BJ (cell line): ENCODE measurements at regions not wholly inside any gene's neighbourhood (a gene's known extent, or its start where the extent isn't known, plus 50 kb on each side); places are given as distances from the start of the nearest gene placed in this dataset.

ENCODE experiments used
- CTCF ChIA-PET: fragments of 350-600 bp; formaldehyde crosslinking; extraction: SDS; loops from one replicate; lab custom pipeline; 2021; ENCODE audit warnings: antibody characterized with exemption, inconsistent platforms; lab: Yijun Ruan, JAX
- POLR2A ChIA-PET: fragments of 300-600 bp; sonication (Branson Sonifier 250); formaldehyde crosslinking; extraction: SDS; loops from one replicate; lab custom pipeline; 2021; ENCODE audit warnings: antibody characterized with exemption; lab: Charles Lee
- DNase-seq: peaks from one replicate; pipeline ENCODE4 v3.0.0-alpha.2; 2011; ENCODE audit warnings: low read depth
- H3K27me3 ChIP-seq: 2 replicates; pipeline ENCODE4 v1.6.0; 2011; ENCODE audit warnings: low read length; ENCODE audit not compliant: control insufficient read depth, insufficient read depth
- H3K36me3 ChIP-seq: 2 replicates; pipeline ENCODE4 v1.5.1; 2011; ENCODE audit warnings: low read length; ENCODE audit not compliant: control insufficient read depth, insufficient read depth
- H3K4me3 ChIP-seq: 2 replicates; pipeline ENCODE4 v1.5.1; 2011; ENCODE audit warnings: low read depth, mild to moderate bottlenecking, control low read depth, low read length
- TF ChIP-seq, protein P1 (sequence below): IDR thresholded peaks from 2 replicates; pipeline ENCODE4 v1.5.1; 2011; ENCODE audit warnings: low read depth, mild to moderate bottlenecking, control low read depth, inconsistent platforms, low read length, moderate library complexity; ENCODE audit not compliant: insufficient read depth

DNA sequence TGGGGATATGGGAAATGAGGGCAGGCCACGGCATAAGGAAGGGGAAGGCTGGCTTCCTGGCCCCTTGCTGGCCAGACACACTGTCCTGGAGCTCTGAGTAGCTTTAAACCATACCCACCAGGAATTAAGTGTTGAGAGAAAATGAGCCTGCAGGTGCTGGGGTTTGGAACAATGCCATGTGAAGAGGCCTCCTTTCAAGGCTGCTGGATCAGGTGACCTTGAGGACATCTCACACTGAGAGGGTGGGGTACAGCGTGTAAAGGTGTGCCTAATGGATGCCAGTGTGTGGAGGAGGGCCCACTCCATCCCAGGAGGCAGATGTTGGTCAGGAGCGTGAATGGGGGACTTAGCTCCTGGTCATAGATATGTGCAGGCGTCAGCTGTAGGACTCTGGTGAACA, 74.8 kb upstream of the MLN start:
- CTCF ChIA-PET = interaction anchor here (1.7 kb wide), 1 partner anchor 10 kb away, joined by 3 read pairs; no protein-coding TSS in a partner anchor
- peaks cover 9% of the 10 kb centered on the region for H3K27me3 ChIP-seq
- TF ChIP-seq, protein P1, sequence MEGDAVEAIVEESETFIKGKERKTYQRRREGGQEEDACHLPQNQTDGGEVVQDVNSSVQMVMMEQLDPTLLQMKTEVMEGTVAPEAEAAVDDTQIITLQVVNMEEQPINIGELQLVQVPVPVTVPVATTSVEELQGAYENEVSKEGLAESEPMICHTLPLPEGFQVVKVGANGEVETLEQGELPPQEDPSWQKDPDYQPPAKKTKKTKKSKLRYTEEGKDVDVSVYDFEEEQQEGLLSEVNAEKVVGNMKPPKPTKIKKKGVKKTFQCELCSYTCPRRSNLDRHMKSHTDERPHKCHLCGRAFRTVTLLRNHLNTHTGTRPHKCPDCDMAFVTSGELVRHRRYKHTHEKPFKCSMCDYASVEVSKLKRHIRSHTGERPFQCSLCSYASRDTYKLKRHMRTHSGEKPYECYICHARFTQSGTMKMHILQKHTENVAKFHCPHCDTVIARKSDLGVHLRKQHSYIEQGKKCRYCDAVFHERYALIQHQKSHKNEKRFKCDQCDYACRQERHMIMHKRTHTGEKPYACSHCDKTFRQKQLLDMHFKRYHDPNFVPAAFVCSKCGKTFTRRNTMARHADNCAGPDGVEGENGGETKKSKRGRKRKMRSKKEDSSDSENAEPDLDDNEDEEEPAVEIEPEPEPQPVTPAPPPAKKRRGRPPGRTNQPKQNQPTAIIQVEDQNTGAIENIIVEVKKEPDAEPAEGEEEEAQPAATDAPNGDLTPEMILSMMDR = no peak
- POLR2A ChIA-PET = no interaction called here
- no peaks in the 10 kb centered on the region for H3K36me3 ChIP-seq
- H3K4me3 ChIP-seq = no peak overlapping the region
- DNase-seq = no peak

DNA sequence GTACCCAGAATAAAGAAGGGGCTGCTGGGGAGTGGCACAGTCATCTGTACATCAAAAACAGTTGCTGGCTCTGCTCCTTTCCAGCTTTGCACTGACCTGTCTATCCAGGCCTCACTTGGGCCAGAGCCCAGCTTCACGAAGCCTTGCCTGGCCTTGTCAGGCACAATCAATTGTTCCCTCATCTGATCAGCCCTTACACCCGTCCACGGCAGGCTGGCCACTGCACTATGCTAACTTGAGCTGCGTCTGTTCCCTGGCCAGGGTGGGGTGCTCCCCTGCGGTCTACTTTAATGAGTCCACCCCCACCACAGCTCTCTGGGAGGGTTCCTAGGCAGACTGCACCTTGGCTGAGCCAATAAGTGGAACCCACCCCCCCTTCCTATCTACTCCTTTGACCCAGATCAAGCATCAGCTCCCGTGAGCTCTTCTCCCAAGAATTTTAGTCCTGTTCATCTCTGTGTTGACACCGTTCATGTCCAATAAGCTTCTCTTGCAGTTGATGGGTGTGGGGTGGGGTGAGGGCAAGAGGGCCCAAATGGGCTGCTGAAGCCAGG, 74.3 kb upstream of the MLN start:
- peaks cover 9% of the 10 kb centered on the region for H3K27me3 ChIP-seq
- TF ChIP-seq, protein P1 = no peak
- no peak overlapping the region for H3K4me3 ChIP-seq
- no peak for DNase-seq
- H3K36me3 ChIP-seq = no peaks in the 10 kb centered on the region
- CTCF ChIA-PET = interaction anchor here (1.7 kb wide), 1 partner anchor 10 kb away, joined by 3 read pairs; no protein-coding TSS in a partner anchor
- POLR2A ChIA-PET = no interaction called here

DNA sequence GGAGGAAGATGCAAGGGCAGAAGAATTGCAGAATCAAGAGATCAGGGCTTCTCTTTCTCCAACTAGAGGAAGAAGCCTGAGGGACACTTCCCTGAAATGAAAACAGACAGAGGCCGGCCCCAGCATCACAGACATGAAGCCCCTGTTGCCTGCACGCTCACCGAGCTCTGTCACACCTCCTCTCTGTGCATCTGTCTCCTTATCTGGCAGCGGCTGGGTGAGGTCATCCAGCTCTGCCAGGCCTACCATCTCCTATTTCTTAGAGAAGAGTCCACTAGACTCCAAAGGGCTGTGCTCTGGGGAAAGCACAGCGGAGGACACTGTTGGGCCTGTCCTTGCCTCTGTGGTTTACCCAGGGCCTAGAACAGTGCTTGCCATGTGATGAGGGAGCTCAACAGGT, 71.9 kb upstream of the MLN start:
- no peaks in the 10 kb centered on the region for H3K36me3 ChIP-seq
- no peak for DNase-seq
- ChIA-PET POLR2A (no interaction called here), CTCF (interaction anchor here (0.7 to 1.8 kb wide), 5 partner anchors 8 to 296 kb away, joined by 3 to 6 read pairs (median 3); partner anchors contain the start of gene BAK1)
- TF ChIP-seq, protein P1 = no peak
- peaks cover 9% of the 10 kb centered on the region for H3K27me3 ChIP-seq
- no peak overlapping the region for H3K4me3 ChIP-seq

DNA sequence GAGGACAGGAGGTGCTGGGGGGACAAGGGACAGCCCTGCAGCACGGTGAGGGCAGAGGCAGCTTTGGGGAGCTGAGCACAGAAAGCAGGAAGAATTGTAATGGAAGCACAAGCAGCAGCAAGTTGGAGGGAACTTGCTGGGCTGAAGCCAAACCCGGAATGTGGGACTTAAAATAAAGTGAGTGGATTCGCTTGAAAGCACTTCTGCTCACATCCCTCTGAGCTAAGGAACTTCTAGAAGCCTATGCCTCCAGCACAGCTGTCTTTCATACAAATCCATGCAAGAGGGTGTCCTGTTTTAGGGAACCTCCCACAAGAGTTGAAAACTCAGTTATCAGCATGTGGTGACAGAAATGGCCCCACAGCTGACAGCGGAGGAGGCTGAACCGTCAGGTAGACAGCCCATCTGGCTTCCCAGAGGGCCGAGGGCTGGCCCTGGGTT, 71.4 kb upstream of the MLN start:
- DNase-seq = no peak
- ChIA-PET CTCF (interaction anchor here (0.7 to 1.2 kb wide), 3 partner anchors 8 to 20 kb away, joined by 3 read pairs; no protein-coding TSS in a partner anchor), POLR2A (no interaction called here)
- TF ChIP-seq, protein P1 = no peak
- Histone ChIP-seq H3K36me3 (no peaks in the 10 kb centered on the region), H3K27me3 (peaks cover 11% of the 10 kb centered on the region), H3K4me3 (no peak overlapping the region)

DNA sequence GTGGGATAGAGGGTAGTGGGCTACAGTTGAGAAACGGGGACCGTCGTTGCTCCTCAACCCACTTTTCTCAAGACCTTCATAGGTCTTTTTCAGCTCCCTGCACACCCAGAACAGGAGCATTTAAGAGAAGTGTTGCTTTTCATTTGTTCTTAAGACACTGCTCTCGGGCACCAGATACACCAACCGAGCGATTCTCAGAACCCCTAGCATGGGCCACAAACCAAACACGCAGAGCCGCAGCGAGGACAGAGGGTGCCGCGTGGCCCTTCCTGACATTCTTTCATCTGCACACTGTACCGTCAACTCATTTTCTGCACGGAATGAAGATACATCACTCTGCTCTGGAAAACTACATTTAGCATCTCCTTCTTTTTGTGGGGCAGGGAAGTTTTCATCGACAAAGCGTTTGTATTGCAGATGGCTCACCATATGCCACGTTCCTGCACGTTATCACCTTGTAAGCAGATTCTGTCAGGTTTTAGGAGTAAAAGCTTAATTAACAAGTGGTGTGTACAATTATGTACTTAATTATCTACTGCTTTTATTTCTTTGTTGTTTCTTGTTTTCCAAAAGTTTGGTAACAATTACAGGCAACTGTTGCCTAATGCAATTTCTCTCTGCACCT, 70.4 kb upstream of the MLN start:
- Histone ChIP-seq H3K4me3 (no peak overlapping the region), H3K36me3 (no peaks in the 10 kb centered on the region), H3K27me3 (peaks cover 13% of the 10 kb centered on the region)
- TF ChIP-seq, protein P1 = no peak
- CTCF ChIA-PET = interaction anchor here (1.2 kb wide), 1 partner anchor 14 kb away, joined by 4 read pairs; no protein-coding TSS in a partner anchor
- POLR2A ChIA-PET = no interaction called here
- DNase-seq = no peak
